Keratinocyte (primary cell): ENCODE measurements at regions not wholly inside any gene's neighbourhood (a gene's known extent, or its start where the extent isn't known, plus 50 kb on each side); places are given as distances from the start of the nearest gene placed in this dataset.

ENCODE experiments used
- DNase-seq: peaks from one replicate; pipeline ENCODE4 v3.0.0-alpha.2; 2011; ENCODE audit warnings: low read depth, missing footprints, low spot score
- FAIRE-seq: peaks from 2 replicates; lab custom pipeline; 2011; peaks lifted over from hg19 to GRCh38; lab: Jason Lieb, UNC
- H2AFZ ChIP-seq: 2 replicates; pipeline ENCODE4 v1.6.0; 2012; ENCODE audit warnings: low read length, control low read depth, inconsistent platforms; ENCODE audit not compliant: control insufficient read depth
- H3K27ac ChIP-seq: 2 replicates; pipeline ENCODE4 v1.5.1; 2011; ENCODE audit warnings: low read length; ENCODE audit not compliant: control insufficient read depth, insufficient read depth
- H3K27me3 ChIP-seq: 3 replicates; pipeline ENCODE4 v1.6.0; 2011; ENCODE audit warnings: low read length; ENCODE audit not compliant: control insufficient read depth, insufficient read depth; ENCODE audit errors: extremely low read depth
- H3K36me3 ChIP-seq, 2 experiments: 2 replicates in 1 of 2; 3 replicates in 1 of 2; pipeline ENCODE4 v1.5.1; 2011; ENCODE audit warnings: low read length in 2 of 2, mild to moderate bottlenecking in 1 of 2; ENCODE audit not compliant: control insufficient read depth in 2 of 2, insufficient read depth in 2 of 2; ENCODE audit errors: extremely low read depth in 1 of 2
- H3K4me1 ChIP-seq: 3 replicates; pipeline ENCODE4 v1.5.1; 2011; ENCODE audit warnings: low read length; ENCODE audit not compliant: control insufficient read depth, insufficient read depth; ENCODE audit errors: extremely low read depth
- H3K4me2 ChIP-seq: 3 replicates; pipeline ENCODE4 v1.6.0; 2011; ENCODE audit warnings: low read depth, low read length; ENCODE audit not compliant: control insufficient read depth, insufficient read depth; ENCODE audit errors: extremely low read depth
- H3K4me3 ChIP-seq, 3 experiments: fragments of 200-600 bp in 1 of 3; sonication (generic) in 1 of 3; 2 replicates in 2 of 3; 3 replicates in 1 of 3; pipeline ENCODE4 v1.5.1; 2011 to 2016; ENCODE audit warnings: low read length in 3 of 3, mild to moderate bottlenecking in 3 of 3, control low read depth in 2 of 3, inconsistent platforms in 1 of 3, low read depth in 1 of 3, mixed read lengths in 1 of 3, mixed run types in 1 of 3, moderate library complexity in 1 of 3; ENCODE audit not compliant: control insufficient read depth in 2 of 3, insufficient read depth in 2 of 3; ENCODE audit errors: extremely low read depth in 1 of 3
- H3K79me2 ChIP-seq: 2 replicates; pipeline ENCODE4 v1.6.0; 2012; ENCODE audit warnings: low read length; ENCODE audit not compliant: control insufficient read depth, insufficient read depth
- H3K9ac ChIP-seq: 3 replicates; pipeline ENCODE4 v1.6.0; 2011; ENCODE audit warnings: low read length; ENCODE audit not compliant: control insufficient read depth, insufficient read depth; ENCODE audit errors: extremely low read depth
- H3K9me1 ChIP-seq: 3 replicates; pipeline ENCODE4 v1.6.0; 2011; ENCODE audit warnings: low read length; ENCODE audit not compliant: control insufficient read depth, insufficient read depth; ENCODE audit errors: extremely low read depth
- H3K9me3 ChIP-seq: 2 replicates; pipeline ENCODE4 v1.5.1; 2012; ENCODE audit warnings: low read depth, low read length; ENCODE audit not compliant: control insufficient read depth
- H4K20me1 ChIP-seq: 3 replicates; pipeline ENCODE4 v1.6.0; 2011; ENCODE audit warnings: low read length; ENCODE audit not compliant: control insufficient read depth, insufficient read depth; ENCODE audit errors: extremely low read depth
- CTCF ChIP-seq, 3 experiments: IDR thresholded peaks in 1 of 3; conservative IDR thresholded peaks in 1 of 3; optimal IDR thresholded peaks in 1 of 3; 2 replicates in 2 of 3; 3 replicates in 1 of 3; pipeline versions ENCODE3 to v1.5.1; 2011; ENCODE audit warnings: low read length in 3 of 3, mild to moderate bottlenecking in 3 of 3, moderate library complexity in 2 of 3, control low read depth in 1 of 3, inconsistent platforms in 1 of 3; ENCODE audit not compliant: insufficient read depth in 2 of 3; ENCODE audit errors: extremely low read depth in 1 of 3
- EZH2 ChIP-seq: IDR thresholded peaks from one replicate; pipeline ENCODE4 v1.6.1; 2012; ENCODE audit warnings: inconsistent platforms, mild to moderate bottlenecking, low read length, moderate library complexity
- dilution Hi-C: fragments of 300-500 bp; cut with MboI; formaldehyde crosslinking; loops from one replicate; pipeline ENCODE4 v1.7.0; 2020; ENCODE audit warnings: low sequenced_read_pairs; ENCODE audit not compliant: extremely low pct_ligation_motif_present

DNA sequence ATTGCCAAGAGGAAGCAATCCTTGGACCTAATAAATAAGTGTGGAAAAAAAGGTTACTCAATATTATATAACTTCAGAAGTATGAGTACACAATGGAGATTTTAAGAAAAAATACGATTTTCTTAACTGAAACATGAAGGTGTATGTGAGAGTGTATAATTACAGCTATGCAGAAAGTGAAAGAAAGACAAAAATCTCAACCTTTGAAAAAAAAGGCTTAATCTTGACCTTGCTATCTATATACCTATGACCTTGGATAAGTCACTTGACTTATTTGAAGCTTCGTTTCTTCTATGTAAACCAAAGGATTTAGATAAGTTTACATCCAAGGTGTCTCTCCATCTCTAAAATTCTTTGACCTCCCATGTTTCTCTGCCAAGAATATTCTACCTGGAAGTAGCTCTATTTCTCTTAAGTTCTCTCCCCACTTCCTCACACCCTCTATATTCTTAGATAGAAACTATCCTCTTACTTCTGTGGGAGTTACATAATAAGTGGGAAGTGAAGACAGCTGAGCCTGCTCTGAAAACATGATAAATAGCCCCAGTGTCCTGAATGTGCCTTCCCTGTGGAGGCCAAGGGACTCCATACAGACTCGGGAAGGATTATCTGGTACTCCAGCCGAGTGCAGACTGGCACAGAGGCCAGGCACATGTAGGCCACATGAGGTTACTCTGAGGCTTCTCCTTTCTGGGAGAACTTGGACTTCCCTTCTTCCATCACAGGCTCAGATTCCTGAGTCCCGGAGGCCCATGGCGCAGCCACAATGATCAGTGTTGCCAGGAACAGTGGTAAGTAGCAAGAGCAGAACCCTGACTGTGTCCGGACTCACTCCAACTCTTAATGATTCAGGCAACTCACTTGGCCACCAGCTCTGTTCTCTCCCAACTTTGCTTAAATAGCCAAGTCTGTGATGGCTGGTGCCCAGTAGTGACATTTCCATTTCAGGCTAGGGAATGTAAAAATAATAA lies 166.8 kb upstream of the COL8A1 start:
- Histone ChIP-seq H3K4me1 (no peaks in the 10 kb centered on the region), H3K79me2 (no peaks in the 10 kb centered on the region), H2AFZ (no peak overlapping the region), H3K9ac (no peak overlapping the region), H3K36me3 (no peaks in the 10 kb centered on the region), H3K4me2 (no peak overlapping the region), H3K9me1 (no peaks in the 10 kb centered on the region), H3K27ac (no peak overlapping the region), H4K20me1 (no peaks in the 10 kb centered on the region), H3K4me3 (no peak overlapping the region), H3K9me3 (no peaks in the 10 kb centered on the region), H3K27me3 (no peaks in the 10 kb centered on the region)
- FAIRE-seq (no peak), DNase-seq (no peak)
- dilution Hi-C loops: no loop called here
- TF ChIP-seq EZH2 (no peak), CTCF (optimal IDR thresholded peaks at IDR 0.05 in 1 of 3, IDR thresholded peaks at IDR 0.05 in 1 of 3, conservative IDR thresholded peaks at IDR 0.05 in 1 of 3; ENCODE audit: extremely low read depth in 1 of 3, insufficient read depth in 2 of 3, low read length in 3 of 3) (no peak)

GRCh38 chr3:99470841-99471240 lies 167.6 kb upstream of the COL8A1 start:
- no peaks in the 10 kb centered on the region for H4K20me1 ChIP-seq
- FAIRE-seq (no peak), DNase-seq (no peak)
- no peaks in the 10 kb centered on the region for H3K36me3 ChIP-seq
- no peak overlapping the region for H3K27ac ChIP-seq
- dilution Hi-C loops: no loop called here
- no peaks in the 10 kb centered on the region for H3K9me1 ChIP-seq
- H2AFZ ChIP-seq: no peak overlapping the region
- H3K4me1 ChIP-seq: no peaks in the 10 kb centered on the region
- H3K4me2 ChIP-seq: no peak overlapping the region
- H3K9me3 ChIP-seq: no peaks in the 10 kb centered on the region
- no peak overlapping the region for H3K9ac ChIP-seq
- no peaks in the 10 kb centered on the region for H3K79me2 ChIP-seq
- H3K27me3 ChIP-seq: no peaks in the 10 kb centered on the region
- no peak overlapping the region for H3K4me3 ChIP-seq
- TF ChIP-seq EZH2: no peak
